AG04449 (cell line): ENCODE measurements at regions not wholly inside any gene's neighbourhood (a gene's known extent, or its start where the extent isn't known, plus 50 kb on each side); places are given as distances from the start of the nearest gene placed in this dataset.

ENCODE experiments used
- CTCF ChIA-PET: fragments of 350-600 bp; formaldehyde crosslinking; extraction: SDS; loops from one replicate; lab custom pipeline; 2021; ENCODE audit warnings: antibody characterized with exemption; lab: Yijun Ruan, JAX
- POLR2A ChIA-PET: fragments of 400-600, 350-600 bp; formaldehyde crosslinking; extraction: SDS; loops from one replicate; lab custom pipeline; 2020; ENCODE audit warnings: antibody characterized with exemption, inconsistent platforms; lab: Yijun Ruan, JAX
- DNase-seq: peaks from one replicate; pipeline ENCODE4 v3.0.0-alpha.2; 2010; ENCODE audit warnings: low read depth, low spot score
- H3K4me3 ChIP-seq: 2 replicates; pipeline ENCODE4 v1.5.1; 2011; ENCODE audit warnings: low read depth, mild to moderate bottlenecking, control low read depth, low read length
- CTCF ChIP-seq: IDR thresholded peaks from one replicate; pipeline ENCODE4 v1.5.1; 2011; ENCODE audit warnings: mild to moderate bottlenecking, moderate library complexity, low read length, control low read depth, inconsistent platforms; ENCODE audit not compliant: insufficient read depth; ENCODE audit errors: missing control alignments

- H3K4me3 ChIP-seq = no peak overlapping the region
- no peak for TF ChIP-seq CTCF
- CTCF ChIA-PET = no interaction called here
- POLR2A ChIA-PET = no interaction called here
- DNase-seq = no peak
Measured at GRCh38 chr9:99590410-99590809, 231.3 kb upstream of the NR4A3 start.

- no peak for DNase-seq
- TF ChIP-seq CTCF = no peak
- no peak overlapping the region for H3K4me3 ChIP-seq
- CTCF ChIA-PET = no interaction called here
- POLR2A ChIA-PET = no interaction called here
Measured at GRCh38 chr9:99590840-99591239, 230.8 kb upstream of the NR4A3 start.

GRCh38 chr9:99591770-99592169, 229.9 kb upstream of the NR4A3 start:
- H3K4me3 ChIP-seq = no peak overlapping the region
- TF ChIP-seq CTCF = no peak
- ChIA-PET POLR2A (no interaction called here), CTCF (no interaction called here)
- DNase-seq = no peak

- CTCF ChIA-PET = no interaction called here
- TF ChIP-seq CTCF = no peak
- no peak for DNase-seq
- no peak overlapping the region for H3K4me3 ChIP-seq
- POLR2A ChIA-PET = no interaction called here
Measured at GRCh38 chr9:99592834-99593574, 228.7 kb upstream of the NR4A3 start.

- no peak for TF ChIP-seq CTCF
- CTCF ChIA-PET = no interaction called here
- H3K4me3 ChIP-seq = no peak overlapping the region
- POLR2A ChIA-PET = no interaction called here
- no peak for DNase-seq
Measured at GRCh38 chr9:99593610-99594009, 228.1 kb upstream of the NR4A3 start.

- ChIA-PET POLR2A (no interaction called here), CTCF (no interaction called here)
- no peak overlapping the region for H3K4me3 ChIP-seq
- no peak for TF ChIP-seq CTCF
- DNase-seq = no peak
Measured at GRCh38 chr9:99594056-99594780, 227.5 kb upstream of the NR4A3 start.
